Dedifferentiated amniotic fluid mesenchymal stem cell (primary cell): ENCODE measurements at regions not wholly inside any gene's neighbourhood (a gene's known extent, or its start where the extent isn't known, plus 50 kb on each side); places are given as distances from the start of the nearest gene placed in this dataset.
"Not testable (repeated sequence)": the region's sequence is repeated elsewhere in the genome, so short reads cannot be mapped to it uniquely, and the experiment has no call there.

Source experiments
- DNase-seq: peaks from one replicate; pipeline ENCODE4 v3.0.0-alpha.2; 2016; ENCODE audit errors: extremely low spot score

DNA sequence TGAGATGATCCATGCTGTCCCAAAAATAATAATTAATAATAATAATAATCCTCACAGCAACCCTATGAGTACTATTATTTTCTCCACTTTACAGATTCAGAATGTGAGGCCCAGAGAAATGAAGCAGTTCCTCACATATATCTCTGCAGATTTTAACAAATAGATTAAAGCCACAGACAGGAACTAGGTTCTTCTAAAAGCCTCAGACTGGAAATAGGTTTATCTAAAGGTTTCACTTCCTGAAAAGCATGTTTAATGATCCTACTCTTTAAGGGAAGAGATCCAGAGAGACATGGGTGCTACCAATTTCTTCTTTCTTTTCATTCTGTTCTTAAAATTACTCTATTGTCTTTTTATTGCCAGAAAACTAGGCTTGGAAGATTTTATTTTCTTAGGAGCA, 1079.4 kb upstream of the COX7C start:
- DNase-seq: no peak

GRCh38 chr5:85545129-85545528, 1072.6 kb upstream of the COX7C start:
- DNase-seq: no peak

- no peak for DNase-seq
Observed at GRCh38 chr5:85549229-85549628, 1068.5 kb upstream of the COX7C start.

DNA sequence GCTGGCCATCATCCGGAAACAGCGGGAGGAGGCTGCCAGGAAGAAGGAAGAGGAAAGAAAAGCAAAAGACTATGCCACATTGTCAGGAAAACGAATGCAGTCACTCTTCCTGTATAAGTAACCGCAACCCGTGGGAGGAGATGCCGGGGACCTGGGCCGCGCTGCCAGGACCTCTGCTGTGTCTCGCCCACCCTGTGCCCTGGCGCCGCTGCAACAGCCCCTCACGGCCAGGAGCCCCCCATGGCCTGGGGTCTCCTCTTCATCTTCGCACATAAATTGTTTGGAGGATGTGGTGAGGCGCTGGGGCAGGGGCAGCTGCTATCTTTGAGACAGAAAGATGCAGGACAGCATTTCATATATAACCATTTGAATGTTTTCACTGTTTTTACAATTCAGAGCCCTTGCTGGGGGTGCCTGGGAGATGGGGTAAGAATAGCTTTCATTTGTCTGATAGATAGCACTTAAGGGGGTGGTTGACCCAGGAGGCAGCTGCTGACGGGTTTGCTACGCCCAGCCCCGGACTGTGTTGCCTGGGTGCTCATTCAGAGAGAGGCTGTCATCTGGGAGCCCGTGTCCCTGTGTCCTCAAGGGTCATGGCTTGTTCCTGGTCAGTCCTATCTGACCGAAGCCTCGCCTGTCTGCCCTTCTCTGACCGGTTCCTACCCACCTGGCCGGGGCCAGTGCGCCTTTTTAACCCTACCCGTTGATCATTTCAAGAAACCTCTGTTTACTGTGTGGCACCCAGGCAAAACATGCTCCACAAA, 1067.7 kb upstream of the COX7C start:
- DNase-seq: no peak

- no peak for DNase-seq
Observed at GRCh38 chr5:85556464-85556863, 1061.3 kb upstream of the COX7C start.

- no peak for DNase-seq
Observed at GRCh38 chr5:85576666-85577065, 1041.1 kb upstream of the COX7C start.

- not testable (repeated sequence) for DNase-seq
Observed at GRCh38 chr5:85587806-85588205, 1029.9 kb upstream of the COX7C start.

DNA sequence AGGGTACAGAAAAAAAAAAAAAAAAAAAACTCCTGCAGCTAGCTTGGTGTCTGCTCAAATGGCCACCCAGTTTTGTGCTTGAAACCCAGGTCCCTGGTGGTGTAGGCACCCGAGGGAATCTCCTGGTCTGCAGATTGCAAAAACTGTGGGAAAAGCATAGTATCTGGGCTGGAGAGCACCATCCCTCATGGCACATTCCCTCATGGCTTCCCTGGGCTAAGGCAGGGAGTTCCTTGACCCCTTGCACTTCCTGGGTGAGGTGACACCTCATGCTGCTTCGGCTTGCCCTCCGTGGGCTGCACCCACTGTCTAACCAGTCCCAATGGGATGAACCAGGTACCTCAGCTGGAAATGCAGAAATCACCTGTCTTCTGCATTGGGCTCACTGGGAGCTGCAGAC, 1029.5 kb upstream of the COX7C start:
- not testable (repeated sequence) for DNase-seq

GRCh38 chr5:85590764-85591163, 1027.0 kb upstream of the COX7C start:
- DNase-seq: no peak

DNA sequence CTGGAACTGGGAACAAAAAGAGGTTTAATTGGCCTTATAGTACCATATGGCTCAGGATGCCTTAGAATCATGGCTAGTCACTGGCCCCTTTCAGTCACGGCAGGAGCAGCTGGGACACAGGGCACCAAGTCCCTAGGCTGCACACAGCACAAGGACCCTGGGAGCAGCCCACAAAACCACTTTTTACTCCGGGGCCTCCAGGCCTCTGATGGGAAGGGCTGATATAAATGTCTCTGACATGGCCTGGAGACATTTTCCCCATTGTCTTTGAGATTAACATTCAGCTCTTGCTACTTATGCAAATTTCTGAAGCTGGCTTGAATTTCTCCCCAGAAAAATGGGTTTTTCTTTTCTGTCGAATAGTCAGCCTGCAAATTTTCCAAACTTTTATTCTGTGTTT, 1026.4 kb upstream of the COX7C start:
- no peak for DNase-seq

GRCh38 chr5:85602843-85603242, 1014.9 kb upstream of the COX7C start:
- no peak for DNase-seq

GRCh38 chr5:85604378-85604777, 1013.4 kb upstream of the COX7C start:
- no peak for DNase-seq

DNA sequence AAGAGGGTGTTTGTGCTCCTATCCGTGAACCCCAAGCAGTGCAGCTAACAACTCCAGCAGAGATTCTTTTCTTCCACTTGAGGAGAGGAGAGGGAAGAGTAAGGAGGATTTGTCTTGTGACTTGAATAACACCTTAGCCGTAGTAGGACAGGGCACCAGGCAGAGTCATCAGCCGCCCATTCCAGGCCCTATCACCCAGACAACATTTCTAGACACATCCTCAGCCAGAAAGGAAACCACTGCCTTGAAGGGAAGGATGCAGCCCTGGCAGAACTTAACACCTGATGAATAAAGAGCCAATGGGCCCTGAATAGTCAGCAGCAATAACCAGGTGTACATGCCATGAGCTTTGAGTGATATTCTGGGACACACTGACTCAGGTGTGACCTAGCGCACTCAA, 1013.0 kb upstream of the COX7C start:
- no peak for DNase-seq

DNA sequence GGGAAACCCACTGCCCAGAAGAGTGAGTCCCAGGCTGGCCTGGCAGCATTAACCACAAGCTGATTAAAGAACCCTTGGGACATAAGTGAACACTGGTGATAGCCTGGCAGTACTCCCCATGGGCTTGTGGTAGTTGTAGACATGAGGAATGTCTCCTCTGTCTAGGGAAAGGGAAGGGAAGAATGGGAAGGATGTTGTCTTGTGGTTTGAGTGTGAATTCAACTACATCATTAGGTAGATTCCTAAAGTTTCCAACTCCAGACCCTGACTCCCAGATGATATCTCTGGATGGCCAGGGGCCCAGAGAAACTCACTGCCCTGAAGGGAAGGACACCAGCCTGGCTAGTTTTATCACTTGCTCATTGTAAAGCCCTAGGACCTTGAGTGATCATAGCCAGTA, 1012.4 kb upstream of the COX7C start:
- no peak for DNase-seq

DNA sequence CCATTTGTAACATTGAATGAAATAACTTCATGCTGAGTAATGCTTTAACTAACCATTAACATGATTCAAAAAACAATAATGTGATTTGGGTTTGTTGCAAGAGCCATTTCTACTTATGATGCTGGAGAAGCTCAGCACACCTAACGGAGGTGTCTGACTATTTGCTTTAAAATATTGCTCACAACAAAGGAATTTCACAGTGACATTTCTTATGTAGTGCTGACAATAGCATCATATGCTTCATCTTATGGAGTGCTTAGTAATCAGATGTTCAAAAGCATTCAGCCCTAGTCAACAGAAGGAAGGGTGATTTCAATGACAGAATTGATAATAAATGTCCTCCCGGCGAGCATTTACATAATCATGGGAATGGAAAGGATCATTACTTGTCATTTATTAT, 1003.3 kb upstream of the COX7C start:
- no peak for DNase-seq

- DNase-seq: no peak
Observed at GRCh38 chr5:85621668-85622067, 996.1 kb upstream of the COX7C start.

DNA sequence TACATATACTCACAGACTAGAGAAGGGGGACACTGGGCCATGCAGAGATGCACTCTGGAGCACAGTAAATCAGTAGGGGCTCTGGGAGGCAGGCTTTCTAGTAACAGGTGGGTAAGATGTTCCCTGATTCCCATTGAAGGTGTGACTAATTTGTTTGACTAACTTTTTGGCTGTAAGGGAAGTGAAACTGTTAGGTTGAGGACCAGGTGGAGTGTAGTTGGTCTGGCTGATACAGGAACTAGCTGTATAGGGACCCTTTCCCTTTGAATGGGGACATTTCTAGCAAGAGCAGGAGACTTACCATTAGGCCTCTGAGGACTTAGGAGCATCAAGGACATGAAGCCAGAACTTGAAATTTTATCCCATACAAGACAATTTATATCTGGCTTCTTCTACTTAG, 989.6 kb upstream of the COX7C start:
- DNase-seq: no peak

GRCh38 chr5:85638495-85639125, 979.1 kb upstream of the COX7C start:
- DNase-seq: not testable (repeated sequence)

GRCh38 chr5:85646036-85646435, 971.7 kb upstream of the COX7C start:
- no peak for DNase-seq

GRCh38 chr5:85646641-85647040, 971.1 kb upstream of the COX7C start:
- no peak for DNase-seq

- no peak for DNase-seq
Observed at GRCh38 chr5:85647349-85648127, 970.2 kb upstream of the COX7C start.

DNA sequence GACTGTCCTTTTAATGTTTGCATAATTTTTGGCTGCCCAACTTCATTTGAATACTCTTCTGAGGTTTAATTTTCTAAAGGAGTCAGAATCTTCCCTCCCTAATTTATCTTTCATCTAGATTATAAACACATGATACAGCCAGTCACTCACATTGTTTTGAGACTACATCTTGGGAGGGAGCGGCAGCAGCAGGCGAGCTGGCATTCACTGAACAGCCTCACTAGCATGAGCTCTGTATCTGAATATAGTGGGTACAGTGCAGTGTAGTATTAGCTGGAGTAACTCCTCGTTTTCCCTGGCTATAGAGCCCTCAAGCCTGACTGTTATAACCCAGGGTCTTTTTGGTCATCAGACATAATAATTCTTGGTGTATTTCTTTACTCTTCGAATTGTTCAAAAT, 969.2 kb upstream of the COX7C start:
- no peak for DNase-seq

- DNase-seq: no peak
Observed at GRCh38 chr5:85651731-85652130, 966.0 kb upstream of the COX7C start.
